Adrenal gland (tissue), 9 donors: ENCODE measurements at regions not wholly inside any gene's neighbourhood (a gene's known extent, or its start where the extent isn't known, plus 50 kb on each side); places are given as distances from the start of the nearest gene placed in this dataset.
"Not testable (repeated sequence)": the region's sequence is repeated elsewhere in the genome, so short reads cannot be mapped to it uniquely, and the experiment has no call there.

Experiments
- DNase-seq, 7 donors: peaks; one replicate each; pipeline ENCODE4 v3.0.0-alpha.2; 2019 to 2020
- H3K27ac ChIP-seq, 5 donors: fragments of 200-600 bp; sonication (generic) in 4 of 5; 1 replicate in 3 of 5; 2 replicates in 2 of 5; pipeline versions ENCODE4 v1.5.1 to v1.8.0; 2016 to 2020; ENCODE audit warnings: mild to moderate bottlenecking in 1 of 5
- H3K27me3 ChIP-seq: fragments of 200-600 bp; 2 replicates; pipeline ENCODE4 v1.8.0; 2021
- H3K36me3 ChIP-seq, 2 donors: fragments of 200-600 bp; replicated peaks in 1 of 2; 1 replicate in 1 of 2; 2 replicates in 1 of 2; pipeline versions ENCODE4 v1.5.1 to v1.8.0; 2018 to 2022
- H3K4me1 ChIP-seq, 2 donors: fragments of 200-600 bp; replicated peaks in 1 of 2; 1 replicate in 1 of 2; 2 replicates in 1 of 2; pipeline versions ENCODE4 v1.5.1 to v1.8.0; 2018 to 2021
- H3K4me3 ChIP-seq, 4 donors: fragments of 200-600 bp; sonication (generic) in 3 of 4; one replicate each; pipeline ENCODE4 v1.5.1; 2016 to 2018
- H3K9me3 ChIP-seq, 3 donors: fragments of 200-600 bp; sonication (generic) in 1 of 3; replicated peaks in 1 of 3; 1 replicate in 2 of 3; 2 replicates in 1 of 3; pipeline versions ENCODE4 v1.5.1 to v1.8.0; 2016 to 2021
- CTCF ChIP-seq, 6 experiments: fragments of 450-650 bp in 4 of 6; fragments of 200-600 bp in 2 of 6; sonication (generic) in 1 of 6; IDR thresholded peaks; 1 replicate in 5 of 6; 2 replicates in 1 of 6; pipeline versions ENCODE4 v1.5.1 to v1.8.0; 2016 to 2021; ENCODE audit warnings: antibody characterized with exemption in 6 of 6, mild to moderate bottlenecking in 2 of 6, moderate library complexity in 1 of 6
- POLR2A ChIP-seq, 2 donors: fragments of 450-650 bp; IDR thresholded peaks; one replicate each; pipeline ENCODE4 v1.6.1; 2017; ENCODE audit warnings: antibody characterized with exemption in 2 of 2, mild to moderate bottlenecking in 2 of 2, moderate library complexity in 1 of 2
- WGBS, 4 donors: extraction: QIAGEN DNeasy Blood & Tissue Kit in 2 of 4; methylation state at CpG; one replicate each; pipeline versions ENCODE4 v1.1.5 to v1.1.7; 2013 to 2017; 5-methylcytosine and 5-hydroxymethylcytosine counted together
- intact Hi-C, 2 donors: fragments of 100-400 bp; cut with DNase I; formaldehyde crosslinking; loops; one replicate each; pipeline versions ENCODE4 v1.14.1 to v1.15.0; 2022 to 2023
- donor health status: healthy with polysubstance abuse.
- donor health status: Bipolar disorder and iron deficiency.
- donor health status: DM: yes; HTN: yes; CAD: no.
- donor health status: DM: no; HTN: no; CAD: no.
- donor health status: DM: no; HTN: no; CAD: no.

GRCh38 chr3:144502402-144502801 lies 530.8 kb downstream of the DIPK2A start:
- intact Hi-C loops: no loop called here
- no peaks in the 10 kb centered on the region for H3K36me3 ChIP-seq
- WGBS, 4 donors: 77 to 88% (median 86%) methylated on average over 4 of the region's 4 CpGs

GRCh38 chr3:144506375-144506774 lies 534.8 kb downstream of the DIPK2A start:
- 77 to 95% (median 91%) methylated on average over 4 of the region's 4 CpGs for WGBS, 4 donors
- H3K9me3 ChIP-seq, H3K4me1 ChIP-seq, H3K4me3 ChIP-seq, H3K27me3 ChIP-seq, intact Hi-C loops, H3K27ac ChIP-seq, H3K36me3 ChIP-seq, DNase-seq: not testable (repeated sequence)

More at GRCh38 chr3:144502402-144502801, 530.8 kb downstream of the DIPK2A start:
- no peaks in the 10 kb centered on the region for H3K9me3 ChIP-seq
- no peaks in the 10 kb centered on the region for H3K4me1 ChIP-seq
- no peak for DNase-seq
- no peaks in the 10 kb centered on the region for H3K27me3 ChIP-seq
- H3K4me3 ChIP-seq: no peak overlapping the region
- TF ChIP-seq POLR2A (IDR thresholded peaks at IDR 0.05) (no peak), CTCF (IDR thresholded peaks at IDR 0.05) (no peak)
- H3K27ac ChIP-seq: no peak overlapping the region

- no peak for DNase-seq
- no peaks in the 10 kb centered on the region for H3K27me3 ChIP-seq
- H3K36me3 ChIP-seq: no peaks in the 10 kb centered on the region
- 35 to 65% (median 51%) methylated on average over 3 of the region's 3 CpGs for WGBS, 4 donors
- H3K9me3 ChIP-seq: no peaks in the 10 kb centered on the region
- no peak overlapping the region for H3K4me3 ChIP-seq
- peaks cover 0 to 9% of the 10 kb centered on the region in 2 donors for H3K4me1 ChIP-seq
- TF ChIP-seq CTCF (IDR thresholded peaks at IDR 0.05) (no peak), POLR2A (IDR thresholded peaks at IDR 0.05) (no peak)
- no peak overlapping the region for H3K27ac ChIP-seq
- intact Hi-C loops: no loop called here
These were observed 539.7 kb downstream of the DIPK2A start for GRCh38 chr3:144511346-144511745.

GRCh38 chr3:144516026-144516425 lies 544.4 kb downstream of the DIPK2A start:
- DNase-seq: no peak
- intact Hi-C loops: no loop called here
- H3K4me3 ChIP-seq: no peak overlapping the region
- no peak for TF ChIP-seq POLR2A (IDR thresholded peaks at IDR 0.05)
- no peak for TF ChIP-seq CTCF (IDR thresholded peaks at IDR 0.05)
- no peaks in the 10 kb centered on the region for H3K27me3 ChIP-seq
- peak overlapping the region in 3 of 5 donors; percentile 13 to 49 (median 48) for H3K27ac ChIP-seq
- no peaks in the 10 kb centered on the region for H3K36me3 ChIP-seq
- H3K4me1 ChIP-seq: peaks cover 0 to 15% of the 10 kb centered on the region in 2 donors
- H3K9me3 ChIP-seq: no peaks in the 10 kb centered on the region

GRCh38 chr3:144516589-144516988 lies 545.0 kb downstream of the DIPK2A start:
- Histone ChIP-seq H3K9me3 (no peaks in the 10 kb centered on the region), H3K4me3 (no peak overlapping the region), H3K36me3 (no peaks in the 10 kb centered on the region), H3K27ac (peak overlapping the region in 2 of 5 donors; percentile 48 to 49), H3K27me3 (no peaks in the 10 kb centered on the region), H3K4me1 (peaks cover 0 to 15% of the 10 kb centered on the region in 2 donors)
- no peak for DNase-seq
- intact Hi-C loops: no loop called here
- 16 to 41% (median 28%) methylated on average over 1 of the region's 1 CpG for WGBS, 4 donors
- TF ChIP-seq POLR2A (IDR thresholded peaks at IDR 0.05): no peak
- no peak for TF ChIP-seq CTCF (IDR thresholded peaks at IDR 0.05)
